Lower lobe of right lung (tissue), 2 donors: ENCODE measurements at regions not wholly inside any gene's neighbourhood (a gene's known extent, or its start where the extent isn't known, plus 50 kb on each side); places are given as distances from the start of the nearest gene placed in this dataset.

ENCODE experiments used
- ATAC-seq, 2 donors: fragments of 200-7000 bp; cut with Tn5 transposase; one replicate each; pipeline ENCODE4 v1.9.1; 2020 to 2022; ENCODE audit warnings: mild to moderate bottlenecking in 2 of 2, moderate library complexity in 2 of 2
- DNase-seq: peaks from one replicate; pipeline ENCODE4 v3.0.0-alpha.2; 2020
- H3K27ac ChIP-seq: fragments of 200-600 bp; one replicate; pipeline ENCODE4 v1.8.0; 2022
- H3K27me3 ChIP-seq: fragments of 200-600 bp; one replicate; pipeline ENCODE4 v1.8.0; 2022; ENCODE audit warnings: low read depth
- H3K36me3 ChIP-seq: fragments of 200-600 bp; one replicate; pipeline ENCODE4 v1.8.0; 2022; ENCODE audit warnings: mild to moderate bottlenecking
- H3K4me1 ChIP-seq: fragments of 200-600 bp; one replicate; pipeline ENCODE4 v1.8.0; 2022
- H3K4me3 ChIP-seq: fragments of 200-600 bp; one replicate; pipeline ENCODE4 v1.8.0; 2022; ENCODE audit warnings: mild to moderate bottlenecking
- H3K9me3 ChIP-seq: fragments of 200-600 bp; one replicate; pipeline ENCODE4 v1.8.0; 2022
- CTCF ChIP-seq: fragments of 200-600 bp; IDR thresholded peaks from one replicate; pipeline ENCODE4 v1.8.0; 2022; ENCODE audit warnings: antibody characterized with exemption, mild to moderate bottlenecking
- intact Hi-C: fragments of 100-400 bp; cut with DNase I; formaldehyde crosslinking; loops from one replicate; pipeline ENCODE4 v1.11.0; 2022
- donor health status: DM: no; HTN: yes; CAD: no; lungs with severe emphysema.

- intact Hi-C loops = no loop called here
- no peak for ATAC-seq
Observed at GRCh38 chr5:121399879-121400278, 451.8 kb upstream of the FTMT start.

GRCh38 chr5:121408778-121409177 lies 442.9 kb upstream of the FTMT start:
- no peak overlapping the region for H3K4me3 ChIP-seq
- intact Hi-C loops = no loop called here
- H3K9me3 ChIP-seq = no peaks in the 10 kb centered on the region
- DNase-seq = no peak
- no peak for TF ChIP-seq CTCF
- no peak for ATAC-seq
- no peaks in the 10 kb centered on the region for H3K4me1 ChIP-seq
- no peak overlapping the region for H3K27ac ChIP-seq
- no peaks in the 10 kb centered on the region for H3K27me3 ChIP-seq
- no peaks in the 10 kb centered on the region for H3K36me3 ChIP-seq

More at GRCh38 chr5:121399879-121400278, 451.8 kb upstream of the FTMT start:
- Histone ChIP-seq H3K4me3 (no peak overlapping the region), H3K36me3 (no peaks in the 10 kb centered on the region), H3K27me3 (no peaks in the 10 kb centered on the region), H3K27ac (no peak overlapping the region), H3K4me1 (no peaks in the 10 kb centered on the region), H3K9me3 (no peaks in the 10 kb centered on the region)
- no peak for TF ChIP-seq CTCF
- no peak for DNase-seq

- Histone ChIP-seq H3K27me3 (no peaks in the 10 kb centered on the region), H3K4me3 (no peak overlapping the region), H3K4me1 (no peaks in the 10 kb centered on the region), H3K27ac (no peak overlapping the region), H3K9me3 (no peaks in the 10 kb centered on the region), H3K36me3 (no peaks in the 10 kb centered on the region)
- intact Hi-C loops = no loop called here
- ATAC-seq = no peak
- DNase-seq = no peak
- TF ChIP-seq CTCF = no peak
Observed at GRCh38 chr5:121415270-121415669, 436.4 kb upstream of the FTMT start.

- no peak overlapping the region for H3K4me3 ChIP-seq
- intact Hi-C loops = no loop called here
- no peak for DNase-seq
- TF ChIP-seq CTCF = no peak
- H3K4me1 ChIP-seq = no peaks in the 10 kb centered on the region
- H3K36me3 ChIP-seq = no peaks in the 10 kb centered on the region
- H3K9me3 ChIP-seq = no peaks in the 10 kb centered on the region
- H3K27ac ChIP-seq = no peak overlapping the region
- no peaks in the 10 kb centered on the region for H3K27me3 ChIP-seq
- ATAC-seq = no peak
Observed at GRCh38 chr5:121421646-121422045, 430.0 kb upstream of the FTMT start.

- no peak for TF ChIP-seq CTCF
- intact Hi-C loops = no loop called here
Observed at GRCh38 chr5:121424976-121425375, 426.7 kb upstream of the FTMT start.

GRCh38 chr5:121426153-121426552 lies 425.5 kb upstream of the FTMT start:
- no peak for ATAC-seq
- Histone ChIP-seq H3K9me3 (no peaks in the 10 kb centered on the region), H3K4me1 (no peaks in the 10 kb centered on the region), H3K4me3 (no peak overlapping the region), H3K27ac (no peak overlapping the region), H3K27me3 (no peaks in the 10 kb centered on the region), H3K36me3 (no peaks in the 10 kb centered on the region)
- intact Hi-C loops = no loop called here
- no peak for DNase-seq
- no peak for TF ChIP-seq CTCF

More at GRCh38 chr5:121424976-121425375, 426.7 kb upstream of the FTMT start:
- DNase-seq (no peak), ATAC-seq (no peak)
- H3K4me1 ChIP-seq = no peaks in the 10 kb centered on the region
- no peak overlapping the region for H3K4me3 ChIP-seq
- H3K27me3 ChIP-seq = no peaks in the 10 kb centered on the region
- H3K27ac ChIP-seq = no peak overlapping the region
- no peaks in the 10 kb centered on the region for H3K36me3 ChIP-seq
- H3K9me3 ChIP-seq = no peaks in the 10 kb centered on the region
